NCI-H2171 treated with DMSO at 0.1 percent for 48 hours (cell line): ENCODE measurements at regions not wholly inside any gene's neighbourhood (a gene's known extent, or its start where the extent isn't known, plus 50 kb on each side); places are given as distances from the start of the nearest gene placed in this dataset.
"Not testable (repeated sequence)": the region's sequence is repeated elsewhere in the genome, so short reads cannot be mapped to it uniquely, and the experiment has no call there.

ENCODE experiments used
- DNase-seq: peaks from one replicate; lab custom pipeline; 2025; lab: John Stamatoyannopoulos, UW

DNA sequence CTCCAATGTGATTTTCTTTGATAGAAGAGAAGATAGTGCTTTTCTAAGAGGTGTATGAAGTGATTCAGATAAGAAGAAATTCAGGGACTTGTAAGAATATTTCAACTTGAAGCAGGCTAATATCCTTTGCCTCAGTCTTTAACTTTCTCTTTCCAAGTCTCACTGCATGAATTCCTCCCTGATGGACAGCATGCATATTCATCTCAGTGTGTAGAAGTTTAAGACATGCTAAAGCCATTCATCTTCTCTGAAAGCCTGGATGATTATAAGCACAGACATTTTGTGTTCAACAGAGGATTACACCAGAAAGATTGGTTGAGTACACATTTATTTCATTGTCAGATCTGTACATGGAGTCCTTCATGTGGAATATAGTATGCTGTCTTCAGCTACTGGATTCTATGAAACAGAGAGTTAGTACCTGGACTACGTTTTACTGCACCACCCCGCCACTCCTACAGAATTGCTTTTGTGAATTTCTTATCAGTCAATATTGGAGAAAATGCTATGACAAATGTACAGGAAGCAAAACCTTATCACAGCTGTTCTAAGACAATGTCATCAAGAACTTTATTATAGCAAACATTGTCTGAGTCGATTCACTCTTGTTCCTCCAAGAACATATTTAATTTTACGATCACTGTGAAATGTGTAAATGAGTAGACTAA, 1346.1 kb downstream of the OTOL1 start:
- DNase-seq, result no peak

DNA sequence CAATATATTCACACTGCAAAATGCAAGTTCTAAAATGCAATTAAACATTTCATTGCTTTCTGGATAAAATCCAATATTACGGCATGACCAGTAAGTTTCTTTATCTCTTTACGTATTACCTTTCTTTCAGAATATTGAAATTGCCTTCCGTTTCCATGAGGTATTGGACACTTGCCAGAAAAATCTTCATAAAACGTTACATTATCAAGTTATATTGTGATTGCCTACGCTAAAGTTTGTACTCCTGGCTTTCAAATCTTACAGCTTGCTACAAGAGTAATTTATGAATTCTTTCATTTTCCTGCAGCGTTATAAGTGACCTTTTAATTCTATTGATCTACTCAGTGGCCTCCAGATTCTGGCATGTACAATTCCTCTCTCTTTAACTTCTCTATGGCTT, 1349.3 kb downstream of the OTOL1 start:
- DNase-seq, result no peak

- DNase-seq, result no peak
Measured at GRCh38 chr3:162847511-162847910, 1350.9 kb downstream of the OTOL1 start.

GRCh38 chr3:162863579-162863978, 1367.0 kb downstream of the OTOL1 start:
- DNase-seq, result no peak

- no peak for DNase-seq
Measured at GRCh38 chr3:162865466-162865865, 1368.9 kb downstream of the OTOL1 start.

DNA sequence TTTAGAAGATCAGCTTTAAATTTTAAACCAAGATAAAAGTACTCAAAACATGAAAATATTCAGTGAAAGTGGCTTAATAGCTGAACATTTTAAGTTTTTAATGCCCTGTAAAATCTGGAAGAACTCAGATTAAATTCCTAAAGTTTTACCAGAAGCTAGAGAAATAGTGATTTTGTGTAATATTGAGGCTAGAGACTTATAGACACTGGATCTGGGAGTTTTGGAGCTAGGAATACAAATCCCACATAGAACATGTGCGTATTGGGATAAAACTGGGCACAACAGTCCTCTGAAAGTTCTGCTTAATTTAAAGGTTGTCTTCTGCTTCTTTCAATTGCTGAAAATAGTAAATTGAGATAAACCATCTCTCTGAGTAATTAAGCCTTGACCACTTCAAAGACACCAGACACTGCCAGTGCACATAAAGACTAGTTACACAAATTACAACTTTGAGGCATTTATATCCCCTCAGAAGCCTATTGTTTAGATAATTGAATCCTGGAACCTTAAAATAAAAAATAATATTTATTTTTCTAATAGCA, 1382.5 kb downstream of the OTOL1 start:
- no peak for DNase-seq

DNA sequence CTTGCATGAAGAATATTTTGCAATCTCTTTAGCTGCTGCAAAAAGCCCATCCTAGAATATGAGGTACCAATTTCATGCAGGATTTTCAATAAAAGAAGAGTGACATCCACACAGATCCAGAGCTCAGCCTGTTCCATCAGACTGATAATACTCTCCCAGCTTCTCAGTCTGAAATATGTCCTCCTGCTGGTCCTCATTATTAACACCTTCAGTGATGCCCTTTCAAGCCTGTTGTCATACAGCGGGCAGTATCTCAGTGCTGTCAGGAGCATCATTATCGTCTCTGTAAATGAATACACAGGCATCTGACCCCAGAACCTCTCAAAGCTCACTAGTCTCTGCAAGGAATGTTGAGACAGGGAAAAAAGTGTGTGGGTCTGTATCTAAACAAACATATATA, 1387.8 kb downstream of the OTOL1 start:
- no peak for DNase-seq

GRCh38 chr3:162892921-162893793, 1396.5 kb downstream of the OTOL1 start:
- no peak for DNase-seq

GRCh38 chr3:162897291-162897690, 1400.7 kb downstream of the OTOL1 start:
- no peak for DNase-seq

GRCh38 chr3:162932503-162932902, 1435.9 kb downstream of the OTOL1 start:
- no peak for DNase-seq

GRCh38 chr3:162933656-162934055, 1437.0 kb downstream of the OTOL1 start:
- no peak for DNase-seq

DNA sequence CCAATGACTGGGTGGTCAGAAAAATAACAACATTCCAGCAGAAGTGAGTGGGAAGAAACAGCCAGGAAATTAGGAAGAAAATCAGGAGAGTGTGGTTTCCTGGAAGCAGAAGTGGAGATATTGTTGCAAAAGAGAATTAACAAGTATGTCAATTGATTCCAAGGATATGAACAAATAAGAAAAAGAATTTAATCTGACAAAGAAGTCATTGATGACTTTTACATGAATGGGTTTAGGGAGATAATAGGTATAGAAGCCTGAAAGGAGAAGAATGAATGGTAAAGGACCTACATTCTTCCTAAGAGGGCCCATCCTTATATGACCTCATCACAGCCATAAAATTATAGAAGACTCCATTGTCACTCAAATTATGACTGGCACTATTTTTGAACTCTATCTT, 1440.1 kb downstream of the OTOL1 start:
- no peak for DNase-seq

DNA sequence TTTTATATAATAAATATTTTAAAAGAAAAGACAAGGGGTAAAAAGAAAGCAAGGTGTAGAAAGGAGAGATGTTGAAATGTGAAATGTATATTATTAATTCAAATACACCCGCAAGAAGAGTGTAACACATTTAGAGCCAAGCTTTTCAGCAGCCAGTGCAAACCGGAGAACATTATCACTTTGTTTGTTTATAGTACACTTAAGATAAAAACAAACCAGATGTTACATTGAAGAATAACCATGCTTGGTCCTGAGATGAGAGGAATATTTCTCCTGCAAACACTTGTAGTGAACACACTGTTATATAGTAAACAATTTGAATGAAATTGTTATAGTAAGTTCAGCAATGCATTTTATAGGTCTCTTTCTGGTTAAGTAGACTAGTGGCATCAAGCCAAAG, 1441.5 kb downstream of the OTOL1 start:
- DNase-seq, result no peak

DNA sequence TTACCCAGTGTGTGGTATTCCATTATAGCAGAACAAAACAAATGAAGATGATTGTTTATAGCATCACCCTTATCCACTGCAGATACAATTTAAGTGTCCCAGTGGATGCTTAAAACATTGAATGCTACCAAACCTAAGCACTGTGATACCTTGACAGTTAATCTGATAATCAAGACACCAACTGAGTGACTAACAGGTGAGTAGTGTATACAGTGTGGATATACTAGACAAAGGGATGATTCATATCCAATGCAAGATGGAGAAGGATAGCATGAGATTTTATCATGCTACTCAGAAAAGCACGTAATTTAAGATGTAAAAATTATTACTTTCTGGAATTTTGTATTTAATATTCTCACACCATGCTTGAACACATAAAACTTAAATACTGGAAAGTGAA, 1449.0 kb downstream of the OTOL1 start:
- no peak for DNase-seq

DNA sequence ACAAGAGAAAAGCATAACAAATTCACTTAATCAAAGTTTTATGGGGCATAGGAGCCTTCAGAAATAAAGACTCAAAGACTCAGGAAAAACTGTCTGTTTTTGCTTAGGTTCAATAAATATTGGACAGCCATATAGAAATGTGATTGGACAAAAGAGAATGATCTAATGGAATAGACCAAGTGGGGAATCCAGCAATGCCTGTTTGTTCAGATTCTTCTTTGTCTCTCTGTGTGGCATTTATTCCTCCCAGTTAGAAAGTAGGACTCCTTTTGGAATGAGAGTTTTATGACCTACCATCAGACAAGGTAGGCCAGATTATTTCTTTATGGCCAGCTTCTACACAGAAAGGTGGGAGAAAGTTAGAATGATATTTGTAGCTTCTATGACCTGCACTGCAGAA, 1460.1 kb downstream of the OTOL1 start:
- DNase-seq, result no peak

- no peak for DNase-seq
Measured at GRCh38 chr3:162960269-162960668, 1463.7 kb downstream of the OTOL1 start.

GRCh38 chr3:162970292-162970691, 1473.7 kb downstream of the OTOL1 start:
- DNase-seq, result no peak

- DNase-seq, result no peak
Measured at GRCh38 chr3:162971715-162972114, 1475.1 kb downstream of the OTOL1 start.

DNA sequence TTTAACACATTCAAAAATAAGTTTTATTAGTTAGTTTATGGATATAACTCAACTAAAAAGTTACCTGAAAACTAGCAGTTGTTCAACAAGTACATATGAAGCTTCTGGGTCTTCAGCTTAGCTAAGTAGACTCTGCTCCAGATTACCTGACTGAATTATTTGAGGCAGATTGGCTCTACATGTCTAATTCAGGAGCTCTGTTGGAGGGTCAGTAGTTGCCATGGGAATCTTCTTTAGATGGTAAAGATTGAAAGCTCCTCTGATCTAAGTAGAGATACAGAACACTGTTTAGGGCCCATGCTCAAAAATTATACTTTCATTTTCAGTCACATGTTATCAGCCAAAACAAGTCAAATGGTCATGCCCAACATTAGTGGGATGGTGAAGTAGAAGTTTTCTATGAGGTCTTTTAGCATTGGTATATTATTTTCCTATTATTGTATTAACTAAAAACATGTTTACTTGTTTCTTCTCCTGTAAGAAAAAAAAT, 1476.9 kb downstream of the OTOL1 start:
- no peak for DNase-seq

GRCh38 chr3:162978136-162978535, 1481.5 kb downstream of the OTOL1 start:
- no peak for DNase-seq

DNA sequence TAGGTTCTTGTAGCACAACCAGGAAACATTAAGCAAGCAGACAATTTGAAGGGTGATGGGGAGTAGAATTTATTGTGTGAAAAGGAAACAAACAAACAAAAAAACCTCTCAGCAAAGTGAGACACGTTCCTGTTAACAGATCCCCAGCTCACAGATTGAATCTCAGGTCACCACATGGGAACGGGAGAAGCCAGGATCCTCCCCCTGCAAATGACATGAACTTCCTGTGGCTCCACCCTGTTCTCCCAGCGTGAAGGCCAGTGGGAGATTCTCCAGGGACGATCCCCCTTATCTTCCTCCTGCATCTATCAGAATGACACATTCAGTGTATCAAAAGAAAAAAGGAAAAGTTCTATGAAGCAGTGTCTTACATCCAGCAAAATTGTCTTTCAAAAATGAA, 1488.1 kb downstream of the OTOL1 start:
- no peak for DNase-seq

- not testable (repeated sequence) for DNase-seq
Measured at GRCh38 chr3:162987085-162987794, 1490.6 kb downstream of the OTOL1 start.
